Activated T-cell treated with anti-CD3 and anti-CD28 coated beads, Interleukin-2, amount 50 U/mL, for 72 hours (primary cell): ENCODE measurements at regions not wholly inside any gene's neighbourhood (a gene's known extent, or its start where the extent isn't known, plus 50 kb on each side); places are given as distances from the start of the nearest gene placed in this dataset.
"Not testable (repeated sequence)": the region's sequence is repeated elsewhere in the genome, so short reads cannot be mapped to it uniquely, and the experiment has no call there.

Source experiments
- ATAC-seq, 2 donors: fragments of 150-1000 bp; cut with Tn5 transposase; replicated peaks in 1 of 2; 2 replicates each; pipeline ENCODE4 v1.10.0; 2021; ENCODE audit warnings: moderate library complexity in 2 of 2, mild to moderate bottlenecking in 1 of 2
- DNase-seq, 2 donors: peaks; one replicate each; pipeline ENCODE4 v3.0.0; 2021 to 2022; ENCODE audit warnings: mixed read lengths in 1 of 2
- H3K27ac Mint-ChIP-seq: one replicate; pipeline ENCODE4 v1.8.0; 2022; ENCODE audit warnings: mild to moderate bottlenecking, moderate library complexity, mixed read lengths
- H3K27me3 Mint-ChIP-seq: one replicate; pipeline ENCODE4 v1.8.0; 2022; ENCODE audit warnings: low read depth, mixed read lengths
- H3K36me3 Mint-ChIP-seq, 2 donors: one replicate each; pipeline ENCODE4 v1.8.0; 2022; ENCODE audit warnings: mixed read lengths in 2 of 2, mild to moderate bottlenecking in 1 of 2; ENCODE audit not compliant: insufficient read depth in 2 of 2
- H3K4me1 Mint-ChIP-seq: one replicate; pipeline ENCODE4 v1.8.0; 2022; ENCODE audit warnings: low read depth, mixed read lengths
- H3K4me3 Mint-ChIP-seq, 2 donors: one replicate each; pipeline ENCODE4 v1.8.0; 2022; ENCODE audit warnings: mild to moderate bottlenecking in 2 of 2, mixed read lengths in 2 of 2, moderate library complexity in 2 of 2
- H3K9me3 Mint-ChIP-seq, 2 donors: one replicate each; pipeline ENCODE4 v1.8.0; 2022; ENCODE audit warnings: mixed read lengths in 2 of 2

GRCh38 chr3:98644168-98644567 is 50.8 kb upstream of the CPOX start:
- ATAC-seq (no peak), DNase-seq (no peak)
- H3K36me3 Mint-ChIP-seq = no peaks in the 10 kb centered on the region
- no peak overlapping the region for H3K27ac Mint-ChIP-seq
- H3K27me3 Mint-ChIP-seq = peaks cover 12% of the 10 kb centered on the region
- no peak overlapping the region for H3K4me3 Mint-ChIP-seq
- peaks cover 1% of the 10 kb centered on the region in 2 donors for H3K9me3 Mint-ChIP-seq
- no peaks in the 10 kb centered on the region for H3K4me1 Mint-ChIP-seq

- no peak for ATAC-seq
- no peak overlapping the region for H3K4me3 Mint-ChIP-seq
These were observed 51.6 kb upstream of the CPOX start for GRCh38 chr3:98645039-98645438.

GRCh38 chr3:98646680-98647079 is 53.3 kb upstream of the CPOX start:
- Mint-ChIP-seq H3K4me3 (no peak overlapping the region), H3K27ac (no peak overlapping the region)
- ATAC-seq = no peak

More at GRCh38 chr3:98645039-98645438, 51.6 kb upstream of the CPOX start:
- no peak for DNase-seq
- Mint-ChIP-seq H3K9me3 (peaks cover 1% of the 10 kb centered on the region in 2 donors), H3K27me3 (peaks cover 12% of the 10 kb centered on the region), H3K36me3 (no peaks in the 10 kb centered on the region), H3K4me1 (no peaks in the 10 kb centered on the region), H3K27ac (no peak overlapping the region)

GRCh38 chr3:98647197-98647596 is 53.8 kb upstream of the CPOX start:
- H3K4me3 Mint-ChIP-seq = no peak overlapping the region
- H3K4me1 Mint-ChIP-seq = peaks cover 7% of the 10 kb centered on the region
- H3K9me3 Mint-ChIP-seq = peaks cover 1 to 2% of the 10 kb centered on the region in 2 donors
- peaks cover 12% of the 10 kb centered on the region for H3K27me3 Mint-ChIP-seq
- H3K36me3 Mint-ChIP-seq = no peaks in the 10 kb centered on the region
- ATAC-seq = no peak
- no peak for DNase-seq
- H3K27ac Mint-ChIP-seq = no peak overlapping the region

More at GRCh38 chr3:98646680-98647079, 53.3 kb upstream of the CPOX start:
- H3K4me1 Mint-ChIP-seq = peaks cover 5% of the 10 kb centered on the region
- H3K9me3 Mint-ChIP-seq = peaks cover 1 to 2% of the 10 kb centered on the region in 2 donors
- H3K27me3 Mint-ChIP-seq = peaks cover 12% of the 10 kb centered on the region
- no peaks in the 10 kb centered on the region for H3K36me3 Mint-ChIP-seq
- no peak for DNase-seq

- ATAC-seq = no peak
- peaks cover 7% of the 10 kb centered on the region for H3K4me1 Mint-ChIP-seq
- H3K36me3 Mint-ChIP-seq = no peaks in the 10 kb centered on the region
- H3K27ac Mint-ChIP-seq = no peak overlapping the region
- H3K4me3 Mint-ChIP-seq = no peak overlapping the region
- peaks cover 0 to 2% of the 10 kb centered on the region in 2 donors for H3K9me3 Mint-ChIP-seq
- DNase-seq = no peak
- no peaks in the 10 kb centered on the region for H3K27me3 Mint-ChIP-seq
These were observed 57.8 kb upstream of the CPOX start for GRCh38 chr3:98650971-98651779.

GRCh38 chr3:98651780-98652077 is 58.3 kb upstream of the CPOX start:
- Mint-ChIP-seq H3K27me3 (no peaks in the 10 kb centered on the region), H3K4me1 (peaks cover 7% of the 10 kb centered on the region), H3K36me3 (no peaks in the 10 kb centered on the region), H3K4me3 (no peak overlapping the region), H3K27ac (no peak overlapping the region), H3K9me3 (peaks cover 0 to 2% of the 10 kb centered on the region in 2 donors)
- DNase-seq = no peak
- no peak for ATAC-seq

- H3K9me3 Mint-ChIP-seq = peaks cover 0 to 2% of the 10 kb centered on the region in 2 donors
- no peaks in the 10 kb centered on the region for H3K36me3 Mint-ChIP-seq
- no peak for ATAC-seq
- H3K4me3 Mint-ChIP-seq = no peak overlapping the region
- H3K4me1 Mint-ChIP-seq = peaks cover 11% of the 10 kb centered on the region
- H3K27me3 Mint-ChIP-seq = peaks cover 33% of the 10 kb centered on the region
- no peak for DNase-seq
- no peak overlapping the region for H3K27ac Mint-ChIP-seq
These were observed 62.3 kb upstream of the CPOX start for GRCh38 chr3:98655666-98656065.

- DNase-seq (peak; percentile 48 to 59), ATAC-seq (peak; percentile 62 to 78)
- Mint-ChIP-seq H3K9me3 (no peaks in the 10 kb centered on the region), H3K27me3 (peaks cover 37% of the 10 kb centered on the region), H3K4me3 (peak overlapping the region; percentile 26), H3K27ac (no peak overlapping the region), H3K4me1 (peaks cover 4% of the 10 kb centered on the region), H3K36me3 (no peaks in the 10 kb centered on the region)
These were observed 64.0 kb upstream of the CPOX start for GRCh38 chr3:98657457-98657856.

GRCh38 chr3:98662699-98663098 is 69.3 kb upstream of the CPOX start:
- H3K9me3 Mint-ChIP-seq = no peaks in the 10 kb centered on the region
- DNase-seq (no peak), ATAC-seq (no peak)
- no peak overlapping the region for H3K4me3 Mint-ChIP-seq
- H3K36me3 Mint-ChIP-seq = no peaks in the 10 kb centered on the region
- no peak overlapping the region for H3K27ac Mint-ChIP-seq
- H3K27me3 Mint-ChIP-seq = peaks cover 44% of the 10 kb centered on the region
- H3K4me1 Mint-ChIP-seq = peaks cover under 1% of the 10 kb centered on the region

- ATAC-seq (no peak), DNase-seq (no peak)
- Mint-ChIP-seq H3K27me3 (peaks cover 6% of the 10 kb centered on the region), H3K4me3 (no peak overlapping the region), H3K4me1 (no peaks in the 10 kb centered on the region), H3K9me3 (no peaks in the 10 kb centered on the region), H3K27ac (no peak overlapping the region), H3K36me3 (no peaks in the 10 kb centered on the region)
These were observed 76.6 kb upstream of the CPOX start for GRCh38 chr3:98670020-98670419.

- no peak for ATAC-seq
These were observed 83.2 kb upstream of the ST3GAL6 start for GRCh38 chr3:98679986-98680385.

GRCh38 chr3:98680723-98681122 is 82.4 kb upstream of the ST3GAL6 start:
- Mint-ChIP-seq H3K27me3 (no peaks in the 10 kb centered on the region), H3K4me1 (no peaks in the 10 kb centered on the region), H3K27ac (no peak overlapping the region), H3K36me3 (no peaks in the 10 kb centered on the region), H3K9me3 (no peaks in the 10 kb centered on the region), H3K4me3 (no peak overlapping the region)
- no peak for ATAC-seq
- no peak for DNase-seq

More at GRCh38 chr3:98679986-98680385, 83.2 kb upstream of the ST3GAL6 start:
- no peak overlapping the region for H3K27ac Mint-ChIP-seq
- H3K4me1 Mint-ChIP-seq = no peaks in the 10 kb centered on the region
- H3K9me3 Mint-ChIP-seq = no peaks in the 10 kb centered on the region
- DNase-seq = no peak
- no peak overlapping the region for H3K4me3 Mint-ChIP-seq
- no peaks in the 10 kb centered on the region for H3K27me3 Mint-ChIP-seq
- no peaks in the 10 kb centered on the region for H3K36me3 Mint-ChIP-seq

- H3K9me3 Mint-ChIP-seq = no peaks in the 10 kb centered on the region
- no peak overlapping the region for H3K4me3 Mint-ChIP-seq
- H3K27ac Mint-ChIP-seq = no peak overlapping the region
- H3K4me1 Mint-ChIP-seq = no peaks in the 10 kb centered on the region
- H3K36me3 Mint-ChIP-seq = no peaks in the 10 kb centered on the region
- no peaks in the 10 kb centered on the region for H3K27me3 Mint-ChIP-seq
- no peak for ATAC-seq
- no peak for DNase-seq
These were observed 81.7 kb upstream of the ST3GAL6 start for GRCh38 chr3:98681486-98681885.

GRCh38 chr3:98682391-98682790 is 80.7 kb upstream of the ST3GAL6 start:
- not testable (repeated sequence) for H3K4me1 Mint-ChIP-seq, H3K27me3 Mint-ChIP-seq, H3K4me3 Mint-ChIP-seq, H3K9me3 Mint-ChIP-seq, ATAC-seq, H3K27ac Mint-ChIP-seq, DNase-seq, H3K36me3 Mint-ChIP-seq
